ENCODE measurements at regions not wholly inside any gene's neighbourhood (a gene's known extent, or its start where the extent isn't known, plus 50 kb on each side); places are given as distances from the start of the nearest gene placed in this dataset.
"Not testable (repeated sequence)": the region's sequence is repeated elsewhere in the genome, so short reads cannot be mapped to it uniquely, and the experiment has no call there.

DNA sequence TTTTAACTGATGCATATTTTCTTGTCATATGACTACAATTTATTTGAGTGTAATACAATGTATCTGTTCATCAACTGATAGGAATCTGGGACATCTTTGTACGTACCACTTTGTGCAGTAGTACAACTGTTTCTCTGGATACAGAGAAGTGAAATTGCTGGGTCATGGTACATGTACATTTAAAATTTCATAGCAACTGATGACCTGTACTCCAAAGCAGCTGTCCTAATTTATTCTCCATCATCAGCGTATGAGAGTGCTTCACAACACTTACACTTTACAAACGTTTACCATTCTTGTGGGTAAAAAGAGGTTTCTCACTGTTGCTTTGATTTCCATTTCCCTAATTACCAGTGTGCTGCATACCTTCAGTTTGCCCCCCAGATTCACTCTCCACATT is 552.8 kb upstream of the CADM1 start:
- FAIRE-seq = no peak

- no peak for FAIRE-seq
Observed at GRCh38 chr11:116055064-116055463, 550.8 kb upstream of the CADM1 start.

DNA sequence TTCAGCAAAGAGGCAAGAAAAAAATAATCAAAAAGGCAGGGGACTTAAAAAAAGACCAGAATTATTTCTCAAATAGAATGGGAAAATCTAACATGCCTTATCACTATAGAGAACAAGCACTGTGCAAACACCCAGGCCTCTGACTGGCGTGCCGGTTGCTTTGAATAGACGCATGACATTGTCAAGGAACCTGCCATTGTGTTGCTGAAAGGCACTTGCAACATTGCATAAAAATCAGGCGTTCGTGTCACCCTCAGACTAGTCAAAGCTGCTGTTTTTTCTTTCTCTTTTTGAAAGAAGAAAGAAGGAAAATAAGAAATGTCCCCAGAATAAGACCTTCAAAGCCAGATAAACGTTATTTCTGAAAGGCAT is 549.3 kb upstream of the CADM1 start:
- FAIRE-seq = no peak

DNA sequence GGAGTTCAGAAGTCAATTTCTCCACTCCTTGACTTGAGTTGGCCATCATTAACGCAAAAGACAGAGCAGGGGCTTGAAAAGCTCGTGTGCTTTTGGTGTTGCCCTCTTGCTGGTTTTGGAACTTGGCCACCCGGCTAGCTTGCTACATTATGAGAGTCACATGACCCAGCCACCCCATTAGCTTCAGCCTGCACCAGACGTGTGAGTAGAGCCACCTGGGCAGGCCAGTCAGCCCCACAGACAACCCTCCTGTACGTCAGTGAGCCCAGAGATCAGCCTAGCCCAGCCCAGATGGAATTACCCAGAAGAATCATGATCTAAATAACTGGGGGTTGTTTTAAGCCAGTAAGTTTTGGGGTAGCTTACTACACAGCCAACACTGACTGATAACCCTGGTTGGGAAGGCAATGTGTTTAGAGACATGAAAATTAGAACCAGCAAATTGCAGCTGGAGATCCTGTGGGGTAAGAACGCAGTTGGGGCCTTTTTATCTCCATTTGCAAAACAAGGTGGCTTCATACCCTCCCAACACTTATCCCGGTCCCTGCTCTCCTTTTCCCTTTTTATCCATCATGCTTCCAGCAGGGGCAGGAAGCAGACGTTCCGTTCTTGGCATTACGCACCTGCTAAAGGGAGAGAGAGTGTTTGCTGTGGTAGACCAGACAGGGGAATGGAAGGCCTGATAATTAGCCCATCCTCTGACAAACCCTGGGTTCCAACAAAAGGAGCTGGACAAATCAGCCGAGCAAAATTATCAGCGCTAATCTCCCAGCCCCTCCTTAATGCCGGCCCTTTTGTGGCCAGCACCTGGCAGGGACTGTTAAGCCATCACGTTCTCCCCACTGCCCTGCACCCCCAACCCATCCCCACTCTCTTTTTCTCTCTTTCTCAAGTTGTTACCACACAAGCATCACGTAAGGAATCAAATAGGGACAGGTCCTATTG is 548.7 kb upstream of the CADM1 start:
- FAIRE-seq = no peak

DNA sequence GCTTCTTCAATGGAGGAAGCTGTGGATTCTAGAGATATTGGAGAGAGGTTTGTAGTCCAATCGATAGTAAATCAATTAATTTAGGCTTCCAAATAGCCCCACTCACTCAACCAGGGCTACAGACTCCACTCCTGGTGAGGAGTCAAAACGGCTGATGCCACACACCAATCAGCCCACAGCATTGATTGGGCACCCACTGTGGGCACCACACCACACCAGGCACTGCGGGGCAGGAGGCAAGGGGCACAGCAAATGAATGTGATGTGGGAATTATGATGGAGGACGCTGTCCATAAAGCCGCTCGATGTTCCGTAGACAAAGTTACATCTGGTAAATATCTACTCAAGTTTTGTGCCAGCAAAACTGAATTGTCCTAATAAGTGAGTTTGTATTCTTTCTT is 547.3 kb upstream of the CADM1 start:
- FAIRE-seq = no peak

DNA sequence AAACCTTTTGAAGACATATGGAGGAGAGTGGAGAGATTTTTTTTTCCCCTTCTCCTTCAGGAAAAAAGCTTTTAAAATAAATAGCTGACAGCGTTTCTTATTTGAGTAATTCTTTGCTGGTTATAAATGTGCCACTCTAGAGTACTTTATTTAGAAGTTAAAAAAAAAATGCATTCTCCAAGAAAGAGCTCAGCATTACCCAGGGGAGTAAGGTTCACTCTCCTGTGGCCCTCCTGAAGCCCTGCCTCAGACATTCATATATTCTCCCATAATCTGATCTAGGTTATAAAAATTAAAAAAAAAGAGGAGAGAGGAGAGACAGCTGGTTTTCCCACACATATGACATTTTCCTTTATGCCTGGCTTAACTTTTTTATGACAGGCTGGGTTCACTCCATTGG is 545.2 kb upstream of the CADM1 start:
- no peak for FAIRE-seq

GRCh38 chr11:116046127-116046526 is 541.9 kb upstream of the CADM1 start:
- FAIRE-seq = no peak

- FAIRE-seq = no peak
Observed at GRCh38 chr11:116044941-116045340, 540.7 kb upstream of the CADM1 start.

DNA sequence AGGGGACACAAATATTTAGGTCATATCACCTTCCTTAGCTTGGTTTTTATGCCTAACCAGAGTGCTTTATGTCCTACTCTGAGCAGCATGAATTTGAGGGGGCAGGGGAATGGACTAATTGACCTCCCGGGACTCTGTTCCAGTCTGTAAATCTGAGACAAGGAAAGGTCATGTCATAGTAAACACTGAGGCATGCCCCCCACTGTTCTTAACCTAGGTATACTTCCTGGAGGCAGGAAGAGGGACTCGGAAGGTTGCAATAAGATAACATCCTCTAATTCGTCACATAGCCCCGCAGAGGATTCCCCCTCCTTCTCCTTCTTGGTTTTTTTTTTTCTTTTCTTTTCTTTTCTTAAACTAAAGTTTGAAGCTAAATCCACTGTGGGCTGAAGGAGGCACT is 540.3 kb upstream of the CADM1 start:
- FAIRE-seq = no peak

DNA sequence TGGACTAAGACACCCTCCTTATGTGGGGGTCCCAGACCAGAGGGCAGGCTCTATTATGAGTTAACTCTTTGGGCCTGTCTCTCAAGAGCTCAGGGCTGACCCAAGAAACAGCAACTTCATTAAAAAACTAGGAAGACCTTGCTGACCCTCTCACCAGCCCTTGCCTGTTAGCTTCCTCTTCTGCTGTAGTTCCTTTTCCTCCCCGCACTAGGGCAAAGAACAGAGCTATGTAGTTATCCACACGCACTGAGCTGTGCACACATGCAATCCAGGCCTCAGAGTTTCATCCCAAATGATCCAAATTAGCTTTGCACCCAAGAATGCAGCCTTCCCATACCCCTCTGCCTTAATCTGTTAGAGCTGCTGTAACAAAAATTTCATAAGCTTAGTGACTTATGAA is 539.6 kb upstream of the CADM1 start:
- no peak for FAIRE-seq

- FAIRE-seq = not testable (repeated sequence)
Observed at GRCh38 chr11:116043059-116043458, 538.8 kb upstream of the CADM1 start.

GRCh38 chr11:116042146-116042545 is 537.9 kb upstream of the CADM1 start:
- no peak for FAIRE-seq

DNA sequence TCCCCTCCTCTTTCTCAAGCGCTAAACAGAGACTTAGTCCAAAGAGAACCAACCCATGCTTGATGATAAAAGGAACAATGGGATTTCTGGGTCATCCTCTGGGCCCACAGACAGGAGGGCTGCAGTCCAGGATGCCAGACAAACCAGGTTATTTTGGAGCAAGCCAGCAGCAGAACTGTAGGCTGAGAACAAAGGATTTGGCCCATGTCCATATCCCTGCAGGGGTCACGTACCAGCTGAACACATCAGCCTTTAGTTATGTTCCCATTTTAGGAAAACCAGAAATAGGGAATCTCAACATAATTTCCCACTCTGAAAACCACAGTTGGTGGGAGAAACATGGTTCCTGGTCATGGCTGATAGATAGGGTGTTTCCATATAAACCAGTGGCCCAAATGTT is 533.6 kb upstream of the CADM1 start:
- FAIRE-seq = no peak

DNA sequence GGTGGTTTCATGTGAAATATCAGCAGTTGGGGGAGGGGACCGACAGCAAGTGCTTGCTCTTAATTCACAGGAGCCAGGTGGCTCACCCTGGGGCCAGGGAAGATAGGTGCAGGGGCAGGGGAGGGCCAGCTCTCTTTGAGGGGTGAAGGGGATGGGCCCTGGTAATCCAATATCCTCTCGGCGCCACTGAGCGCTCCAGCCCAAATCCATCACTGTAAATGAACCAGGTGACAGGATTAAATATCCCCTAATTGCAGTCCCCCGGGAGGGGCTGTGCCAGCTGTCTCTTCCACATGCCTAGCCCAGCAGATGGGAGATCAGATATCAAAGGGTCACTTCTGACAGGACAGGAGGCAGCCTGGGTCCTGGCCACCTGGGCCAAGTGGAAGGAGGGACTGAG is 531.8 kb upstream of the CADM1 start:
- no peak for FAIRE-seq

DNA sequence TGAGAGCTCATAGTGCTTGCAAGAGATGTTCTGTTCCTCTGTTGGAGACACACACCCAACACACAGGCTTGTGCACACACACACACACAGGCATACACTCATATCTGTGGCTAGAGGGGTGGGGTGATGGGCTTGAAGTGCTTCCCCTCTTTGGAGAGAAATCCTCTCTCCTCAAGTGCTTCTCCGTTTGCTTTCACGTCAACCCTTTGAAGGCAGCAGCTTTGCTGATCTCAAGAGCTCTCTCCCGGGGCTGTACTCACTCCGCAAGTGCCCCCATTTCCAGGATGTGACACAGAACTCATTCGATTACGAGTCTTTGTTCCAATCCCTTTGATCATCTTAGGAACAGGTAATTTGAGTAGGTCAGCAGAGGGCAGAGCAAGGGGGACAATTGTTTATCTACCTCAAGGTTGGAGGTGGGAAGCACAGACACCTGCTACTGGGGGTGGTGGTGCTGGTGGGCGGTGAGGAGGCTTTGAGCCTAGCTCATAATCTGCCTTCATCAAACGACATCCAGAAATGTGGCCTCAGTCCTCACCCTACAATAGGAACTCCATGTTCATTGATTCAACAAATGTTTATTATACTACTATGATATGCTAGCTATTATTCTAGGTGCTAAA is 529.8 kb upstream of the CADM1 start:
- FAIRE-seq = no peak

DNA sequence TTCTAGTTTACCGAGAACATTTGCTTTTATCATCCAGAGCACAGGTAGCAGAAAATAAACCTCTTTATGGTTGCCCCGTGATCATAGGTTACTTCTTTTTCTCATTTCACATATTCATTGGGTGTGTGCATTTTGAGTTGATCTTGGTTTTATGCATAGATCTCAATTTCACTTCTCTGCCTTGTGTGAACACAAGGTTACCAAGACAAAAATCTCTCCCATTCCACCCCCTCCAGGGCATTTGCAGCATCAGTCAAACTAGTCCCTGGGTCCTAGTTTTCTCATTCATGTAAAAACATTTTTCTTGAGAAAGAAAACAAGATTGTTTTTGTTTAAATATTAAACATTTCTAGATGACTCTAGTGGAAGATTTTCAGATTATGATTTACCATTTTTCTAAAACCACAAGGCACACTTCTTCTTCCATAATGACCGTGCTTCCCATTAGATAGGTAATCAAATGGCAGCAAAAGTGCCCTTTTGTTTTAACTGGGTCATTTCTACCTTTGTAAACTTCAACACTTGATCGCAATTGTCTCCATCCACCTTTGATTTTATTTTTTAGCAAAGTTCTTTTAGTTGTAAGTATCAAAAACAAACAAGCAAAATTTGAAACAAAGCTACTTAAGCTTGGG is 526.6 kb upstream of the CADM1 start:
- FAIRE-seq = no peak

DNA sequence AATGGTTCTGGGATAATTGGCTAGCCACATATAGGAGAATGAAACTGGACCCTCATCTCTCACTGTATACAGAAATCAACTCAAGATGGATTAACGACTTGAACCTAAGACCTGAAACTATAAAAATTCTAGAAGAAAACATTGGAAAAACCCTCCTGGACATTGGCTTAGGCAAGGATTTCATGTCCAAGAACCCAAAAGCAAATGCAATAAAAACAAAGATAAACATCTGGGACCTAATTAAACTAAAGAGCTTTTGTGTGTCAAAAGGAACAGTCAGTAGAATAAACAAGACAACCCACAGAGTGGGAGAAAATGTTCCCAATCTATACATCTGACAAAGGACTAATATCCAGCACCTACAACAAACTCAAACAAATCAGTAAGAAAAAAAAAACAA is 524.3 kb upstream of the CADM1 start:
- not testable (repeated sequence) for FAIRE-seq

DNA sequence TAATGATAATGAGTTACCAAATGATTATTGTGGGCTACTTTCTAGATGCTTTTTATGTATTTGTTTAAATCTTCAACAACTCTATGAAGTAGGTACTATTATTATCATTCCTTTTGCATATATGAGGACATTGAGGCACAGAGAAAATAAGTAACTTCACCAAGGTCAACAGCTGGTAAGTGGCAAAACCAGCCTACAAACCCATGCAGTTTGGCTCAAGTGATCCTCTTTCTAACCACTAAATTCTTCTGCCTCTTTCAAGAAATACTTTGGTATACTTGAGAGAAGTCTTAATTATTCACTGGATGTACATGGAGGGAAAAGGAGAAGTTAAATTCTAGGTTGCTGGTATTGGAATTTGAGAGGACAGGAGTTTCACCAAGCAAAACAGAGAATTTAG is 495.2 kb upstream of the CADM1 start:
- FAIRE-seq = no peak

- FAIRE-seq = no peak
Observed at GRCh38 chr11:115996808-115997188, 492.6 kb upstream of the CADM1 start.

- FAIRE-seq = no peak
Observed at GRCh38 chr11:115996125-115996807, 492.1 kb upstream of the CADM1 start.

DNA sequence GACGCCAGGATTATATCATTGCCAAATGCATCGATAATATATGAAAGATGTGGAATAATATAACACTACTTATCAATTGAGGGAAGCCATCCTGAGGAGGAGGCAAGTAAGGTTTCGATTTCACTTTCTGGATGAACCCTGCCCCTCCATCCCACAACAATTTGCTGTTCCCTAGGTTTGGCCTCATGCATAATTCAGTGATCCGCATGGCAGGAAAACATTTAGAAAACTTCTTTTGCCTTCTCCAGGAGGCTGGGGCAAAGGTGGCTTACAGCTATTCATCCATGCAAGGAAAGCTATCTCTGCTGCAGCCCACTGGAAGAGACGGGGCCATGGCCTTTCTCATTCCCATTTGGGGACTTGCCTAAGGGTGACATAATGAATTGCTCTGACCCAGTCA is 489.4 kb upstream of the CADM1 start:
- no peak for FAIRE-seq

DNA sequence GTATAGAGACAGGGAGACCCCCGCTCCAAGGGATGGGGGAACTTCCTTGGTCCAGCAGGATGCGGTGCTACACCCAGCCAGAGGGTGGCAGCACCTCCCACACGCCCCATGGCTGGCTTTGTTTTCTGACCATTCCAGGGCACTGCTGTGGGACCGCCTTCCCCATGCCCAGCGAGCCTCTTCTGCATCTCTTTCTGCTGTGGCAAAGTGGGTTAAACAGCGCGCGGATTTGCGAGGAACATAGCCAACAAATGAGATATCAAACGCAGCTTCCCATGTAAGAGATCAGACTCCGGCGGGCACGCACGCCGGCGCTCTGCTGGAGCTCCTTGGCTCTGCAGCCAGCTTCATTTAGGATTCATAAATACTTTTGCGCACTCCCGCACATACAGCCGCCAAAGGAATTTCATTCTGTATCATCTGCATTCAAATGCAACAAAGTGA is 485.8 kb upstream of the CADM1 start:
- FAIRE-seq = no peak

- FAIRE-seq = no peak
Observed at GRCh38 chr11:115985896-115986295, 481.7 kb upstream of the CADM1 start.
